ENCODE measurements at regions not wholly inside any gene's neighbourhood (a gene's known extent, or its start where the extent isn't known, plus 50 kb on each side); places are given as distances from the start of the nearest gene placed in this dataset.

DNA sequence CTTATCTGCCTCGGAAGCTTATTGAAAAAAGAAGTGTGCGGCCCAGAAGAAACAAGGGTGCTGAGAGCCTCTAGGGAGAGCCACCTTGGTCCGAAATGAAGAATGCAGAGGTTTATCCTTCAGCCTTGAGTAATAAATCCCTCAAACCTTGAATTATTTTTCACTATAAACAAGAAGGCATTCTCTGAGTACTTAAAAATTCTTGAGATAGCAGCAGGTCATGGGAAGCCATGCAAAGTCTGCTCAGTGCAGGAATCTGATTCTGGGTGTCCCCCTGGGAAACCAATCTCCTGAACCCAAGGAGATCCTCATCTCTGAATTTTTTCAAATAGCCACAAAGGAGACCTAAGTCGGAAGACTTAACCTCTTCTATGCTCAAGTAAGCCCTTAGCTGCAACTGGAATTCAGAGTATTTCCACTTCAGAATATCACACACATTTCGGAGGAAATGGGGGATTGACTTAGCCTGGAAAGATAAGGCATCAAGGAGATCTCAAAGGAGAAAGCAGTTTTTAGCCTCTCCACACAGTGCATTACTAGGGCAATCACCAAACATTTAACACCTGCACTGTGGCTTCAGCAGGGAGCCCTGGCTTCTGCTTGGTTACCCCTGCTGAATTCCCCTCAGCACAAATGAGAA, 365.0 kb downstream of the ETS1 start:
- no peak for DNase-seq (ENCODE audit: low read depth)

DNA sequence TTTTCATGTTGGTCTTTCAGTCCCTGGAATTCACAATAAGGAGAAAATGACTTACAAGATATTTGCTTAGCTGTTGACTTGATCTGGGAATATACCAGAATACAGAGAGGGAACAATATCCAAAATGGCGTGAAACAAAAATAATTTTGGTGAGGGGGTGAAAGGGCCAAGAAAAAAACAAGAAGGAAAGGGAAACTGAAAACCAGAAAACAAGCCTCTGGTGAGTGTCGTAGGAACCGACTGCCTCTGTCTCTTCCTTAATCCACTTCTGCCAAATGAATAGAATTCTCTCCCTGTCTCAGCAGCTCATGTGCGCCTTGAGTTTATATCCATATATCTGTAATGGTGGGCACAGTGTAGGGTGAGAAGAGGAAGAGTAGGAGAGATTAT, 367.6 kb downstream of the ETS1 start:
- no peak for DNase-seq (ENCODE audit: low read depth)

DNA sequence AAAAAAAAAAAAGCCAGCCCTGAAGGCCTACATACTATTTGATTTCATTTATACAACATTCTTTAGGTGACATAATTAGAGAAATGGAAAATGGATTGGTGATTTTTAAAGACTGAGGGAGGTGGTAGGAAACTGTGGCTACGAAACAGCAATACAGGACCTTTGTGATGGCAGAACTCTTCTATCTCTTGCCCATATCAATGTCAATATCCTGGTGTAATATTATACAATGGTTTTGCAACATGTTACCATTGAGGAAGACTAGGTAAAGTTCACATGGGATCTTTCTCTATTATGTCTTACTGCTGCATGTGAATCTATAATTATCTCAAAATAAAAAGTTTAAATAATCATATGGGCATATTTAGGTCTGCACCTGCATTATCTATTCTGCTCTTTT, 371.2 kb downstream of the ETS1 start:
- no peak for DNase-seq (ENCODE audit: low read depth)

DNA sequence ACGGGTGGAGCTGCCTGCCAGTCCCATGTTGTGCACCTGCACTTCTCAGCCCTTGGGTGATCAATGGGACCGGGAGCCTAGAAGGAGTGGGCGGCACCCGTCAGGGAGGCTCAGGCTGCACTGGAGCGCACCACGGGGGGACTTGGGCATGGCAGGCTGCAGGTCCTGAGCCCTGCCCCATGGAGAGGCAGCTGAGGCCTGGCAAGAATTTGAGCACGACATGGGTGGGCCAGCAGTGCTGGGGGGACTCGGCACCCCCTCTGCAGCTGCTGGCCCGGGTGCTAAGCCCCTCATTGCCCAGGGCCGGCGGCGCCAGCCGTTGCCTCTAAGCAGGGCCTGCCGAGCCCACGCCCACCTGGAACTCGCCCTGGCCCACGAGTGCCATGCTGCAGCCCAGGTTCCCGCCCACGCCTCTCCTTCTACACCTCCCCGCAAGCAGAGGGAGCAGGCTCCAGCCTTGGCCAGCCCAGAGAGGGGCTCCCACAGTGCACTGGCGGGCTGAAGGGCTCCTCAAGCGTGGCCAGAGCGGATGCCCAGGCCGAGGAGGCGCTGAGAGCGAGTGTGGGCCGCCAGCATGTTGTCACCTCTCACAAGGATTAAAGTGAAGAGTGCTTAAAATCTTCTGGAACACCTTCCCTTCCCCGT, 372.0 kb downstream of the ETS1 start:
- no peak for DNase-seq (ENCODE audit: low read depth)

DNA sequence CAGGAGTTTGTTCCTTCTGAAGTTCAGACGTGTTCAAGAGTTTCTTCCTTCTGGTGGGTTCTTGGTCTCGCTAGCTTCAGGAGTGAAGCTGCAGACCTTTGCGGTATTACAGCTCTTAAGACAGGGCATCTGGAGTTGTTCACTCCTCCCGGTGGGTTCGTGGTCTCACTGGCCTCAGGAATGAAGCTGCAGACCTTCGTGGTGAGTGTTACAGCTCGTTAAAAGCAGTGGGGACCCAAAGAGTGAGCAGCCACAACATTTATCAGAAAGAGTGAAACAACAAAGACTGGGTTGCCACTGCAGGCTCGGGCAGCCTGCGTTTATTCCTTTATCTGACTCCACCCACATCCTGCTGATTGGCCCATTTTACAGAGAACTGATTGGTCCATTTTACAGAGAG, 373.1 kb downstream of the ETS1 start:
- DNase-seq (ENCODE audit: low read depth), result no peak

DNA sequence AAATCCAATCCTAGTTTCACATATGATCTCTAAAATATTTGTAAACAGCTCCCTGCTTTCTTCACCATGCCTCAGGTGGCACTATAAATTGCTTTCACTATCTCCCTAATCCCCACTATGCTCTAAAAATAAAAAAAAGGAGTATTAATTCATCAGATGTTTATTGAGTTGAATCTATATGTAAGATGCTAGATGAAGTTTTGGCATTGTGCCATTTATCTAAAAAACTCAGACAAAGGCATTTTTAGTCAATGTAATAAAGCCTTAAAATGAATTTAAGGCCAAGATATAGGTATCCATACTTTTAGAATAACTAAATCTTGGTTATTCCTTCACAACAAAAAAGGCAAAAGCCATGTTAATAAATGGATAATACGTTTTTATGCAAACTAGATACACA, 373.9 kb downstream of the ETS1 start:
- DNase-seq (ENCODE audit: low read depth), result no peak

DNA sequence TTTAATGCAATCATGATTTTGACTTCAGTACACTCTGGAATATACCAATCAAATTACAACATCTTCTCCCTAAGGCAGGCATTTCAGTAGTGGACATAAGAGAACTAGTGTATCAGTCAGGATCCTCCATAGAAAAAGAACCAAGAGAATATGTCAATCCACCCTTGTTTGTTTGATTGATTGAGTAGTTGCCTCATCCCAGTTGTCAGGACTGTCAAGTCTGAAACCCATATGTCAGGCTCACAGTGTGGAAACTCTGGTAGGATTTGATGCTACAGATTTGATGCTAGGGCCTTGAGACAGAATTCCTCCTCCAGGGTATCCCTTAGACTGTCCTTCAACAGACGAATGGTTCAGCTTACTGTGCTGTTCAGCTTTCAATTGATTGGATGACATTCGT, 375.0 kb downstream of the ETS1 start:
- DNase-seq (ENCODE audit: low read depth), result no peak

DNA sequence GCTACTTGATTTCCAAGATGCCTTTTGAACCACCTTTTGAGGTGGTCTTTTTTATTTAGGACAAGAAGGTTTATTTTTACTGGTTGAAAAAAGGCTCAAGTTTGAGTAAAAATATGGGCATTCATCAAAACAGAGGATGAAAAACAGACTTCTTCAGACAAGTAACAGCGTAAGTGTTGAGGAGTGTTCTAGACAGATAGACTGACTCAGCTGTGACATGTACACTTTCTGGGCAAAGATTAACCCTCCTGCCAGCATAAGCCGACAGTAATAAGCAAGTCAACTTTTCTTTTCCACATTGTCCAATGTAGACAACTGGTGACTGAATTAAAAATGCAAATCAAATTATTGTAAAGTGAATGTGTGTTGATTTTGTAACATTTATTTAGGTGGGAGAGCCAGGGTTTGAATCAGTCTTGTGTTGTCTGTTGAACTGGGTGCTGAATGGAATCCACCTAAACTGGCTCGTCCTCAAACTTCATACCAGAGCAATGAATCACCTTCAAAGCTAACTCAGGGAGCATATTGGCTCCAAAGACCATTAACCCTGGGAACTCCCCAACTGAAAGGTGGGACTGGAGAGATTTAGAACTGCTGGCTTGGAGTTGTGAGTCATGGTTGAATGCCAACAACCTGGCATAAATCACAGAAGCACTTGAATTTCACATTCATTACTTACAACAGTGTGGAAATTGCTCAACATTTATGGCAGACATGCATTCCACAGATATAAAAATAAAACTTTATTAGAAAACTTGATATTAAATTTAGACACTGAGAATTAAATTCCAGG, 377.0 kb downstream of the ETS1 start:
- peak; percentile 93 for DNase-seq (ENCODE audit: low read depth)

DNA sequence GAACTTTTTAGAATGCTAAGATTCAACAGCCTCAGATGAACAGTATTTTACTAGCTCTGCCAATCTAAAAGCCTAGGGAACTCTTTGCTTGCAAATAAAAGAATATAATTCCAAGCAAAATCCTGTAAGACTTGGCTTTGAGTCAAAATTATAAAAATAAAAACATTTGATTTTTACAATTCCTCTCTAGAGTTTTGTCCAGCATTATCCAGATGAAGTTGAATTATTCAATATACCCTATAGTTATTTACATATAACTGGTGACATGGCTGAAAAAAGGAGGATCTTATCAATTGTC, 378.3 kb downstream of the ETS1 start:
- no peak for DNase-seq (ENCODE audit: low read depth)

DNA sequence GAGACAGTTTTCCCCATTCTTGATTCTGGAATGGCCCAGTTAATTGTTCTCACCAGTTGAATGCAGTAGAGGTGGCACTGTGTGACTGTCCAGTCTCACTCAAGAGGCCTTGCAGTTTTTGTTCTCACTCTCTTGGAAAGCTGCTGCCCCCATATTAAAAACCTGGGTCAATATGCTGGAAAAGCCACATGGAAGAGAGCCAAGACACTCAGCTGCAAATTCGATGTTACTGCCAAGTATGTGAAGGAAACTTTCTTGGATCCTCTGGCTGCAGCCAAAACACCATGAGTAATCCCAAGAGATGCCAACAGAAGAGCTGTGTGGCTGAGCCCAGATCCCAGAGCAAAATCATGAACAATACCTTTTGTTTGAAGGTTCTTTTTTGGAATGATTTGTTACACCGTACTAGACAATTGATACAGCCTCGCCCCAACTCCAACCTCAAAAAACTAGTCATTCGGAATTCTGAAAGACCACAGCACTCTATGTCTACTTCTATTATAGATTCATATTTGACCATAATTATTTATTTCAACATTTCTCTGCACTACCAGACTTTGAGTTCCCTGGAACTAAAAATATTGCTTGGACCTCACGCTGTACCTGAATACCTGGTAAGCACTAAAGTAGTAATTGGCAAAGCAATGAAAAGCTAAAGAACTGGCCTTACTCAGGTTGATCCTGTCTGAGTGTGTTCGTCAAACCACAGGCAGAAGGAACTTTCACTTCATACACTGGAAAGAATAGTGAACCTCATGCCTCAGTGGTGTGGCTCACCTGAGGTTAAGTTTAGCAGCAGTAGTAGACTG, 378.8 kb downstream of the ETS1 start:
- DNase-seq (ENCODE audit: low read depth), result peak; percentile 86

DNA sequence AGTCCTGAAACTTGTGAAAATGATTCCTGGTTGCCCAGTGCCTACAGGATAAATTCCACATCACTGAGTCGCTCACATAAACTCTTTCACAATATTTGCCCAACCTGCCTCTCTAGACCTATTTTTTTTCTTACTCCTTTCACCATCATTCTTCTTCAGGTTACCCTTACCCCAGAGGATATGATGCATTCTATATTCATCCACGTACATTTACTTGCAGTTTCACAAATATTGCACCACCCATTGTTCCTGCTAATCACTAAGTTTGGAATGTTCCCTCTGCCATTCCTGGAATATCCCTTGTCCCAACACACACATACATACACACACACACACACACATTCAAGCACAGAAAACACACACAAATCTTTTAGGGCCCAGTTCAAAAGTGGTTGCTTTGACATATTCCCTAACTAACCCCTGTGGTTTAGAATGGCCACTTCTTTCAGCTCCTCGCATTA, 379.5 kb downstream of the ETS1 start:
- peak; percentile 53 for DNase-seq (ENCODE audit: low read depth)

DNA sequence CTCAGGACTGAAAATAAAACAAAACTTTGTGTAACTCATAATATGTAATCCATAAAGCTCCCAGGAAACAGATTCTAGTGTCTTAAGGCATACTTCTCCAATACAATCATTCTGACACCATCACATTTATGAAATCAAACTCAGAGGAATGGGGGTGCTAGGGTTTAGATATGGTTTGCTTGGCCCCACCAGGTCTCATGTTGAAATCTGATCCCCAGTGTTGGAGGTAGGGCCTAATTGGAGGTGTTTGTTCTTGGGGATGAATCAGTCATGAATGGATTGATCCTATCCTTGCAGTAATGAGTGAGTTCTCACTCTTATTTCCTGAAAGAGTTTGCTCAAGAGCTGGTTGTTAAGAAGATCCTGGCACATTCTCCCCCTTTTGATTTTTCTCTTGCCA, 380.9 kb downstream of the ETS1 start:
- no peak for DNase-seq (ENCODE audit: low read depth)

DNA sequence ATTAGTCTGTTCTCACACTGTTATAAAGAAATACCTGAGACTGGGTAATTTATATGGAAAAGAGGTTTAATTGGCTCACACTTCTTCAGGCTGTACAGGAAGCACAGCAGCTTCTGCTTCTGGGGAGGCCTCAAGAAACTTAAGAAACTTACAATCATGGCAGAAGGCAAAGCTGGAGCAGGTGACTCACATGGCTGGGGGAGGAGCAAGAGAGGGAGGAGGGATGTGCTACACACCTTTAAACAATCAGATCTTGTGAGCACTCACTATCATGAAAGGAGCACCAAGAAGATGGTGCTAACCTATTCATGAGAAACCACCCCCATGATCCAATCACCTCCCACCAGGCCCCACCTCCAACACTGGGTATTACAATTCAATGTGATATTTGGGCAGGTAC, 381.6 kb downstream of the ETS1 start:
- no peak for DNase-seq (ENCODE audit: low read depth)

DNA sequence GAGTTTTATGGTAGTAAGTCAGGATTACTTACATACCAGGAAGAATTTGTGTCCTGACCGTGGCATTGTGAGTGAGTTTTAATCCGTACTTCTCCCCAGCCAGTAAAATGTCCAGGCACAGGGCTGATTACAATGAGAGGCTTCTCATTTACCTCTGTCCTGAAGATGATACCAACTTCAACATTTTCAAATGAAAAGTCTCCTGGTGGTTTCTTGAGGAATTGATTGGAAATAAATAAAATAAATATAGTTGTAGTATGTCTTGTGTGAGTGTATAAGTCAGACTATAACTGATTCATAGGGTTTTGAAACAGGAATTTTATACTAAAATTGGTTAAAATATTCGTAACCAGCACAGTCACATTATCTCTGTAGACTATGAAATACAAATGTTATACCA, 382.5 kb downstream of the ETS1 start:
- no peak for DNase-seq (ENCODE audit: low read depth)

DNA sequence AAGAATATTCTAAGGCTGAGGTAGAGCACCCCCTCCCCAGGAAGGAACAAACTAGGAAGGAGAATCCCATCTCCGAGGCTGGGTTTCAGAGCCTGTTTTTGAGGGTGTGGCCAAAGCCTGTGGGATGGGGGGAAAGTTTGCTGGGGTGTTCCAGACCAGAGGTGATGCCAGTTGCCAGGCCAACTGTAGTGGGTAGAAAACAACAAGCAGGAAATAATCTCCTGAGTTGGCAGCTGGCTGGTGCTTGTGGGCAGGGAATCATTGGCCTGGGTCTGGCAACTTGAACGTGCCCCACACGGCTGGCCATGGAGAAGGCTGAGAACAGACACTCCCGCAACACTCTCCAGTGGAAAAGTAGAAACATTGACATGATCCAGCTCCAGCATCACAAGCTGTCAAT, 385.6 kb downstream of the ETS1 start:
- DNase-seq (ENCODE audit: low read depth), result no peak

DNA sequence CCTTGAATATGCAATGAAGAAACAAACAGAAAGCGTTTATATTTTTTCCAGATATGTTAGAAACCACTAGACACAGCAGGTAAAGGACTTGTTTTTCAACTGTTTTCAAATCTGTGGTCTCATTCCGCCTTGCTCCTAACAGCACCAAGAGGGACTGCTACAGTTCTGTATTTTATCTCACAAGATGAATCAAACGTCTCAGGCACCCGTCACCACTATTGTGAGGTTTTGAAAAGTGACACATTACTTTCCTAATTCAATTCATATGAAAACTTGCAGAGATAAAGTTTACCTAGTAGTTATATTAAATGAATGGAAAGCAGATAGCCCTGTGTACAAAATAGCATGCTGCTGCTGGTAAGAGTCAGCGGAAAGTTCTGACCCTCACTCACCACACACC, 386.3 kb downstream of the ETS1 start:
- DNase-seq (ENCODE audit: low read depth), result no peak

DNA sequence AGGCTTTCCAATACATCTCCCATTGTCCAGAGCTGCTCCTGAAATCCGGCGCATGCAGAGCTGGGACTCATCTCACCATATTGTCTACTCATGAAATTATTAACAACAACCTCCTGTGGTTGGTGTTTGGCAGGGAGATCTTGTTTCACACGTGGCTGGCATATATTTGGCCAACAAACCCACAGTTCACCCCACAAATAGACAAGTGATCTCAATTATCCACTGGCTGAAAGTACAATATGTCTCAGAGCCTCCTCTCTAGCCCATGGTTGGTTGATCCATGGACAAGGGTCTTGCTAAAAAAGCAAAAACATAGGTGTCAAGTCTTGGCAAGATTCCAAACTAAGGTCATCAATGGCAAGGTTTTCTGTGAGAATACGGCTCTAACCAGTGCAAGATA, 386.9 kb downstream of the ETS1 start:
- DNase-seq (ENCODE audit: low read depth), result no peak

DNA sequence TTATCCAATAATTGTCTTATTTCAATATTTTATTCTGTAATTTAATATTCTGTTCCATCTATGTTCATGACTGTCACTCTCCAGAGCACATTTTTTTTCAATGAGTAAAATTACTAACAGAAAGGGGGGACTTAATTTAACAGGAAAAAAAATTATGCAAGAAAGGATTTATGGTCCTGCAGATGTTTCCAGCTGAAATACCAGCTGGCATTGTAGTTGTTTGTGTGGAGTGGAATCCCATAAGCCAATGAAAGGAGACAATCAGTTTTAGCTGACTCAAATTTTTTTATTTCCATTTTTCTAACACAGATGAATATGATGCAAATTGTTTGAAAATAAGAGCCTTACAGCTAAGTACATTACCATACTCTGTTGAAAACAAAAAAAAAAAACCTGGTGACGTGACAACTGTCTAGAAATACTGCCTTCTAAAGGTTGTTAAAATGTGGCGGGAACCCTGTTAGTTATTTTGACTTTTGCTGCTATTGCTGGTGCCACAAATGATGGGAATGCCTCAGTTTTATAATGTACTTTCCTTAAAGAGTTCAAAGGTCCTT, 389.1 kb downstream of the ETS1 start:
- no peak for DNase-seq (ENCODE audit: low read depth)

DNA sequence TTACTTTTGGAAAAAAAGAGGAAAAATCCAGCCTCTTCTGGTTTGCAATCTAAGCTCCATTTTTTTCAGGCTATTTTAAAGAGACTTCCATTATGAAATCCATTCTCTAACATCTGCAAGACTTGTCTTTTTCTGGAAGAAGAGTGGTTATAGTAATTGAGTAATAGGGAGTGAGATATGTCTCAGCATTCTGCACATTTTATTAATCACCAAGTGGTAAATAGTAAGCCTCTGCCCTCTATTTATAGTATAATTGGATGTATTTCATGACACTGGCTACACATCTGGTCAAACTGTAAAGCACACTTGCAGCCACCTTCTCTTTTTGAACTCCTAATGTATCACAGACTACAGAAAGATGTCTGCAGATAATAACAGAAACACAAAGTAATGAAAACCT, 391.1 kb downstream of the ETS1 start:
- no peak for DNase-seq (ENCODE audit: low read depth)

DNA sequence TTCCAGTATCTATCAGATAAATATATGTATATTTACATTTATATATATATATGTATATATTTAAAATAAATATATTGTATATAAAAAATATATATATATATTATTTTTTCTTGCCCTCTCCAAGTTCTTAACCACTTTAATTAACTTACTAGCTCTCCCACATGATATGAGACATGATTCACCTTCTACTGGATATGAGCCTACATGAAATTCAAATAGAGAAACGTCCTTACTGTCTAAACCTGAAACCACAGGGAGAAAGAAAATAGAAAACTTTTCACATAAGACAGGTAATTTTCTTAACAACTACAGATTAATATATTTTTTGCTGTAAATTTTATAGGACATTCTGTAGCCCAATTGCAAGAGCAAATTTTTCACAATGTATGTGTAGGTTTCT, 391.6 kb downstream of the ETS1 start:
- no peak for DNase-seq (ENCODE audit: low read depth)

DNA sequence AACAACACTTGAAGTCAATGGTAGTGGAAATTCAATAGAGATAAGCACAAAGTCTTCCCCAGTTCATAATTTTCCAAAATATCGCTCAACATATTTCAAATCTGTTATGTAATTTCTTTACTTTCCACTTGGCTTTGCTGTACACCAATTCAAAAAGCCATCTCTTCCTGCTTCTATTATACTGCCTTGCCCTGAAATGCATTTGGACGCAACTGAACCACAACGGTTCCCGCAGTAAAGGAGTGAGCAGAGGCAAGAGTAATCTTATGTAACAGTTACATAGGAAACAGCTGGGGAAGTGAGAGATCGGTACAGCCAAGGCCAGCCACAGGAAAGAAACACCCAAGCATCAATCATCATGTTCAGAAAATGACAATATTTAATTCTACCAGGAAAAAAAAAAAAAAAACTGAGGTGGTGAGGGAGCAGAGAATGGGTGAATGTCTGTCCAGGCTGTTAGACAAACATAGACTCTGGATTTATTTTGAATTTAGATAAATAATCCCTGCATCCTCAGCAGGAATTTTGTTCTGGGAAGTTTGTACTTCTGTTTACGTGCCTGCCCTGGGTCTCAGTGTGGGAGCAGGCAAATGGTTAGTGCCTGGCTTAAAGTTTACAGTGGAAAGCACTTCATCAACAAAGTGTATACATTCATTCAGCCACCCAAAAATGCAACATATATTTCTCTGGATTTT, 392.2 kb downstream of the ETS1 start:
- no peak for DNase-seq (ENCODE audit: low read depth)

DNA sequence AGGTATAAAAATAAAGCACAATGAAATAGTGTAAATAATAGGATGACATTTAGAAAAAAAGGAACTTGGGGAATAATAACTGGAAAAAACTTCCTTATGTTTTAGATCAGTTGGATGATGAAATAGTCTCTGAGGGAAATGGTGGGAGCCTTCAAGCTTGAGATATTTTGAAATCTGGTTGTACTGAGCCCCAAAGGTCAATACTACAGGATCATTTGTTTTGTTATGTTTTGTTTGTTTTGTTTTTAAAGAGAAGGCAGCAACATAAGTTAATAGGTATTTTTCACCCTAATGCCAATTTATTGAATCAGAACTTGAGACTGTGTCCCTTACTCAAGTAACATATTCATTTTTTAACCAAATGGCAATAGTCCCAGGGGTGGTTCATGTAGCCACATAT, 393.1 kb downstream of the ETS1 start:
- DNase-seq (ENCODE audit: low read depth), result no peak
